Astrocyte of the hippocampus (primary cell): ENCODE measurements at regions not wholly inside any gene's neighbourhood (a gene's known extent, or its start where the extent isn't known, plus 50 kb on each side); places are given as distances from the start of the nearest gene placed in this dataset.
"Not testable (repeated sequence)": the region's sequence is repeated elsewhere in the genome, so short reads cannot be mapped to it uniquely, and the experiment has no call there.

Source experiments
- DNase-seq: peaks from one replicate; pipeline ENCODE4 v3.0.0; 2011; ENCODE audit warnings: low read depth, low spot score

- DNase-seq = peak; percentile 95
Observed at GRCh38 chr20:48051794-48052474, 266.7 kb upstream of the SULF2 start.

- no peak for DNase-seq
Observed at GRCh38 chr20:48049641-48050040, 264.4 kb upstream of the SULF2 start.

- DNase-seq = no peak
Observed at GRCh38 chr20:48049171-48049570, 263.9 kb upstream of the SULF2 start.

GRCh38 chr20:48047447-48047846 is 262.2 kb upstream of the SULF2 start:
- no peak for DNase-seq

- no peak for DNase-seq
Observed at GRCh38 chr20:48042628-48043027, 257.3 kb upstream of the SULF2 start.

- no peak for DNase-seq
Observed at GRCh38 chr20:48041078-48041780, 255.9 kb upstream of the SULF2 start.

GRCh38 chr20:48040491-48040890 is 255.2 kb upstream of the SULF2 start:
- DNase-seq = no peak

- no peak for DNase-seq
Observed at GRCh38 chr20:48040051-48040450, 254.8 kb upstream of the SULF2 start.

- no peak for DNase-seq
Observed at GRCh38 chr20:48039514-48039913, 254.2 kb upstream of the SULF2 start.

GRCh38 chr20:48038713-48039112 is 253.4 kb upstream of the SULF2 start:
- DNase-seq = no peak

- not testable (repeated sequence) for DNase-seq
Observed at GRCh38 chr20:48037798-48038197, 252.5 kb upstream of the SULF2 start.

GRCh38 chr20:48035961-48036731 is 250.9 kb upstream of the SULF2 start:
- DNase-seq = no peak

GRCh38 chr20:48034751-48035150 is 249.5 kb upstream of the SULF2 start:
- no peak for DNase-seq

GRCh38 chr20:48033005-48033404 is 247.7 kb upstream of the SULF2 start:
- not testable (repeated sequence) for DNase-seq

- peak; percentile 34 for DNase-seq
Observed at GRCh38 chr20:48031122-48031521, 245.8 kb upstream of the SULF2 start.

- DNase-seq = no peak
Observed at GRCh38 chr20:48026981-48027592, 241.8 kb upstream of the SULF2 start.

GRCh38 chr20:48025661-48026060 is 240.4 kb upstream of the SULF2 start:
- DNase-seq = peak; percentile 60

GRCh38 chr20:48025051-48025515 is 239.8 kb upstream of the SULF2 start:
- peak; percentile 94 for DNase-seq

GRCh38 chr20:48024539-48024938 is 239.3 kb upstream of the SULF2 start:
- no peak for DNase-seq

- not testable (repeated sequence) for DNase-seq
Observed at GRCh38 chr20:48020696-48021095, 235.4 kb upstream of the SULF2 start.

GRCh38 chr20:48019940-48020339 is 234.7 kb upstream of the SULF2 start:
- no peak for DNase-seq

- peak; percentile 44 for DNase-seq
Observed at GRCh38 chr20:48019496-48019895, 234.2 kb upstream of the SULF2 start.
